ENCODE measurements at regions not wholly inside any gene's neighbourhood (a gene's known extent, or its start where the extent isn't known, plus 50 kb on each side); places are given as distances from the start of the nearest gene placed in this dataset.

- Histone ChIP-seq H3K4me1 (ENCODE audit: control insufficient read depth, insufficient read depth, low read length) (no peaks in the 10 kb centered on the region), H3K27me3 (ENCODE audit: control insufficient read depth, insufficient read depth, low read length, poor library complexity, severe bottlenecking) (no peaks in the 10 kb centered on the region), H3K4me3 (ENCODE audit: low read length) (no peak overlapping the region), H3K9ac (ENCODE audit: extremely low read depth, low read length, poor library complexity, severe bottlenecking) (no peak overlapping the region), H3K9me3 (ENCODE audit: control insufficient read depth, low read length) (no peaks in the 10 kb centered on the region), H3K27ac (ENCODE audit: low read depth, low read length) (no peak overlapping the region), H3K36me3 (ENCODE audit: control insufficient read depth, insufficient read depth, low read length) (no peaks in the 10 kb centered on the region)
- Mint-ChIP-seq H3K36me3 (ENCODE audit: low read depth) (no peaks in the 10 kb centered on the region), H3K9me3 (no peaks in the 10 kb centered on the region), H3K4me3 (no peak overlapping the region), H3K4me1 (peaks cover 4% of the 10 kb centered on the region), H3K27ac (no peak overlapping the region), H3K27me3 (ENCODE audit: insufficient read depth) (peaks cover 2% of the 10 kb centered on the region)
- no peak for TF ChIP-seq CTCF (conservative IDR thresholded peaks at IDR 0.05)
- DNase-seq, result no peak
- WGBS, 2 experiments (ENCODE audit: insufficient coverage in 1 of 2, insufficient read length in 1 of 2), result 63% methylated on average over 2 of the region's 2 CpGs; no CpG with 5 or more reads in 1 of the 2 experiments
These were observed 188.0 kb downstream of the CAND1 start for GRCh38 chr12:67457136-67457535.

- H3K4me1 Mint-ChIP-seq, result peaks cover 4% of the 10 kb centered on the region
- no peak overlapping the region for H3K27ac Mint-ChIP-seq
- Histone ChIP-seq H3K36me3 (ENCODE audit: control insufficient read depth, insufficient read depth, low read length) (no peaks in the 10 kb centered on the region), H3K9me3 (ENCODE audit: control insufficient read depth, low read length) (no peaks in the 10 kb centered on the region), H3K27me3 (ENCODE audit: control insufficient read depth, insufficient read depth, low read length, poor library complexity, severe bottlenecking) (no peaks in the 10 kb centered on the region), H3K9ac (ENCODE audit: extremely low read depth, low read length, poor library complexity, severe bottlenecking) (no peak overlapping the region), H3K4me1 (ENCODE audit: control insufficient read depth, insufficient read depth, low read length) (no peaks in the 10 kb centered on the region), H3K4me3 (ENCODE audit: low read length) (no peak overlapping the region), H3K27ac (ENCODE audit: low read depth, low read length) (no peak overlapping the region)
- H3K4me3 Mint-ChIP-seq, result no peak overlapping the region
- H3K9me3 Mint-ChIP-seq, result no peaks in the 10 kb centered on the region
- H3K27me3 Mint-ChIP-seq (ENCODE audit: insufficient read depth), result no peaks in the 10 kb centered on the region
- DNase-seq, result no peak
- H3K36me3 Mint-ChIP-seq (ENCODE audit: low read depth), result no peaks in the 10 kb centered on the region
- peak; percentile 64 for TF ChIP-seq CTCF (conservative IDR thresholded peaks at IDR 0.05)
- WGBS, 2 experiments (ENCODE audit: insufficient coverage in 1 of 2, insufficient read length in 1 of 2), result 88 to 95% methylated on average over 10 to 11 of the region's 11 CpGs
These were observed 188.9 kb downstream of the CAND1 start for GRCh38 chr12:67457778-67458665.

- H3K27me3 Mint-ChIP-seq (ENCODE audit: insufficient read depth), result no peaks in the 10 kb centered on the region
- no peak for DNase-seq
- no peaks in the 10 kb centered on the region for H3K4me1 ChIP-seq (ENCODE audit: control insufficient read depth, insufficient read depth, low read length)
- no peak overlapping the region for H3K9ac ChIP-seq (ENCODE audit: extremely low read depth, low read length, poor library complexity, severe bottlenecking)
- 81% methylated on average over 1 of the region's 1 CpG; no CpG with 5 or more reads in 1 of the 2 experiments for WGBS, 2 experiments (ENCODE audit: insufficient coverage in 1 of 2, insufficient read length in 1 of 2)
- no peak overlapping the region for H3K4me3 ChIP-seq (ENCODE audit: low read length)
- no peak overlapping the region for H3K27ac ChIP-seq (ENCODE audit: low read depth, low read length)
- no peak overlapping the region for H3K4me3 Mint-ChIP-seq
- no peaks in the 10 kb centered on the region for H3K9me3 ChIP-seq (ENCODE audit: control insufficient read depth, low read length)
- peaks cover 4% of the 10 kb centered on the region for H3K4me1 Mint-ChIP-seq
- H3K27ac Mint-ChIP-seq, result no peak overlapping the region
- H3K27me3 ChIP-seq (ENCODE audit: control insufficient read depth, insufficient read depth, low read length, poor library complexity, severe bottlenecking), result no peaks in the 10 kb centered on the region
- no peaks in the 10 kb centered on the region for H3K36me3 Mint-ChIP-seq (ENCODE audit: low read depth)
- TF ChIP-seq CTCF (conservative IDR thresholded peaks at IDR 0.05), result no peak
- no peaks in the 10 kb centered on the region for H3K9me3 Mint-ChIP-seq
- H3K36me3 ChIP-seq (ENCODE audit: control insufficient read depth, insufficient read depth, low read length), result no peaks in the 10 kb centered on the region
These were observed 189.4 kb upstream of the DYRK2 start for GRCh38 chr12:67459173-67459572.

All from endodermal cell (in vitro differentiated cells).